Natural killer cell (primary cell): ENCODE measurements at regions not wholly inside any gene's neighbourhood (a gene's known extent, or its start where the extent isn't known, plus 50 kb on each side); places are given as distances from the start of the nearest gene placed in this dataset.

Experiments used
- ATAC-seq, 3 donors: fragments of 150-1000 bp in 2 of 3; fragments of 200-7000 bp in 1 of 3; cut with Tn5 transposase; 1 replicate in 1 of 3; 2 replicates in 2 of 3; pipeline ENCODE4 v1.10.0; 2021; ENCODE audit warnings: mild to moderate bottlenecking in 2 of 3, moderate library complexity in 2 of 3
- DNase-seq, 2 donors: peaks; one replicate each; pipeline versions ENCODE4 v3.0.0 to v3.0.0-alpha.2; 2013 to 2021; ENCODE audit warnings: mixed read lengths in 1 of 2
- H3K27ac ChIP-seq: one replicate; pipeline ENCODE4 v1.5.1; 2013; ENCODE audit warnings: mild to moderate bottlenecking, low read length
- H3K27me3 ChIP-seq: one replicate; pipeline ENCODE4 v1.6.1; 2013; ENCODE audit warnings: low read length; ENCODE audit not compliant: control insufficient read depth, insufficient read depth
- H3K36me3 ChIP-seq: one replicate; pipeline ENCODE4 v1.6.1; 2013; ENCODE audit warnings: low read length; ENCODE audit not compliant: control insufficient read depth, insufficient read depth
- H3K4me1 ChIP-seq: one replicate; pipeline ENCODE4 v1.6.1; 2013; ENCODE audit warnings: low read length; ENCODE audit not compliant: control insufficient read depth, insufficient read depth
- H3K4me3 ChIP-seq: one replicate; pipeline ENCODE4 v1.5.1; 2013; ENCODE audit warnings: low read length
- H3K9me3 ChIP-seq: one replicate; pipeline ENCODE4 v1.6.1; 2013; ENCODE audit warnings: low read length; ENCODE audit not compliant: control insufficient read depth, insufficient read depth
- H3K27ac Mint-ChIP-seq, 2 donors: one replicate each; pipeline ENCODE4 v1.8.0; 2022; ENCODE audit warnings: mild to moderate bottlenecking in 2 of 2, mixed read lengths in 2 of 2, moderate library complexity in 1 of 2
- H3K27me3 Mint-ChIP-seq, 2 donors: one replicate each; pipeline ENCODE4 v1.8.0; 2022; ENCODE audit warnings: low read depth in 2 of 2, mixed read lengths in 2 of 2
- H3K36me3 Mint-ChIP-seq: one replicate; pipeline ENCODE4 v1.8.0; 2022; ENCODE audit warnings: mixed read lengths
- H3K4me1 Mint-ChIP-seq, 2 donors: one replicate each; pipeline ENCODE4 v1.8.0; 2022; ENCODE audit warnings: mixed read lengths in 2 of 2
- H3K4me3 Mint-ChIP-seq: one replicate; pipeline ENCODE4 v1.8.0; 2022; ENCODE audit warnings: mild to moderate bottlenecking, moderate library complexity, mixed read lengths
- H3K9me3 Mint-ChIP-seq, 2 donors: one replicate each; pipeline ENCODE4 v1.8.0; 2022; ENCODE audit warnings: mixed read lengths in 2 of 2
- CTCF ChIP-seq: fragments of 200-600 bp; IDR thresholded peaks from one replicate; pipeline ENCODE4 v1.8.0; 2022; ENCODE audit warnings: antibody characterized with exemption
- WGBS: methylation state at CpG from one replicate; pipeline ENCODE4 v1.1.7; 2013; ENCODE audit warnings: missing lambda C conversion rate; ENCODE audit not compliant: insufficient coverage; 5-methylcytosine and 5-hydroxymethylcytosine counted together
- intact Hi-C: fragments of 100-400 bp; cut with micrococcal nuclease; formaldehyde crosslinking; loops from one replicate; pipeline ENCODE4 v1.14.2; 2022

- H3K4me3 Mint-ChIP-seq = no peak overlapping the region
Measured at GRCh38 chr4:180081072-180081471, 2162.1 kb upstream of the TENM3 start.

GRCh38 chr4:180084561-180084960 lies 2158.6 kb upstream of the TENM3 start:
- H3K9me3 Mint-ChIP-seq = peaks cover 2 to 6% of the 10 kb centered on the region in 2 donors
- H3K4me3 ChIP-seq = no peak overlapping the region
- H3K27ac ChIP-seq = no peak overlapping the region
- WGBS = 60% methylated on average over 3 of the region's 4 CpGs
- no peaks in the 10 kb centered on the region for H3K9me3 ChIP-seq
- H3K36me3 ChIP-seq = no peaks in the 10 kb centered on the region
- no peak overlapping the region for H3K4me3 Mint-ChIP-seq
- intact Hi-C loops = no loop called here
- no peak for TF ChIP-seq CTCF
- H3K36me3 Mint-ChIP-seq = no peaks in the 10 kb centered on the region
- no peaks in the 10 kb centered on the region for H3K4me1 Mint-ChIP-seq
- no peaks in the 10 kb centered on the region for H3K27me3 Mint-ChIP-seq
- H3K4me1 ChIP-seq = no peaks in the 10 kb centered on the region
- no peak overlapping the region for H3K27ac Mint-ChIP-seq
- DNase-seq (no peak), ATAC-seq (no peak)
- H3K27me3 ChIP-seq = no peaks in the 10 kb centered on the region

More at GRCh38 chr4:180081072-180081471, 2162.1 kb upstream of the TENM3 start:
- DNase-seq (no peak), ATAC-seq (no peak)
- H3K4me1 Mint-ChIP-seq = no peaks in the 10 kb centered on the region
- no peak for TF ChIP-seq CTCF
- H3K27ac Mint-ChIP-seq = no peak overlapping the region
- Histone ChIP-seq H3K27me3 (no peaks in the 10 kb centered on the region), H3K4me1 (no peaks in the 10 kb centered on the region), H3K4me3 (no peak overlapping the region), H3K9me3 (no peaks in the 10 kb centered on the region), H3K27ac (no peak overlapping the region), H3K36me3 (no peaks in the 10 kb centered on the region)
- H3K9me3 Mint-ChIP-seq = peaks cover 4 to 6% of the 10 kb centered on the region in 2 donors
- intact Hi-C loops = no loop called here
- no peaks in the 10 kb centered on the region for H3K36me3 Mint-ChIP-seq
- H3K27me3 Mint-ChIP-seq = no peaks in the 10 kb centered on the region
- no CpG with 5 or more reads among the region's 2 CpGs for WGBS

- Histone ChIP-seq H3K36me3 (no peaks in the 10 kb centered on the region), H3K4me1 (no peaks in the 10 kb centered on the region), H3K27me3 (no peaks in the 10 kb centered on the region), H3K27ac (no peak overlapping the region), H3K4me3 (no peak overlapping the region), H3K9me3 (no peaks in the 10 kb centered on the region)
- Mint-ChIP-seq H3K27me3 (no peaks in the 10 kb centered on the region), H3K4me3 (no peak overlapping the region), H3K36me3 (no peaks in the 10 kb centered on the region), H3K4me1 (no peaks in the 10 kb centered on the region), H3K27ac (no peak overlapping the region), H3K9me3 (peaks cover 0 to 6% of the 10 kb centered on the region in 2 donors)
- 0% methylated on average over 1 of the region's 2 CpGs for WGBS
- intact Hi-C loops = no loop called here
- DNase-seq (no peak), ATAC-seq (no peak)
- no peak for TF ChIP-seq CTCF
Measured at GRCh38 chr4:180086480-180087190, 2156.6 kb upstream of the TENM3 start.

GRCh38 chr4:180098586-180098985 lies 2144.6 kb upstream of the TENM3 start:
- no peak for DNase-seq
- Histone ChIP-seq H3K4me3 (no peak overlapping the region), H3K9me3 (peaks cover 4% of the 10 kb centered on the region), H3K27ac (no peak overlapping the region), H3K36me3 (no peaks in the 10 kb centered on the region), H3K4me1 (peaks cover 5% of the 10 kb centered on the region), H3K27me3 (no peaks in the 10 kb centered on the region)
- Mint-ChIP-seq H3K4me3 (no peak overlapping the region), H3K27ac (no peak overlapping the region), H3K27me3 (no peaks in the 10 kb centered on the region), H3K9me3 (peaks cover 6 to 14% of the 10 kb centered on the region in 2 donors), H3K36me3 (peaks cover 11% of the 10 kb centered on the region), H3K4me1 (no peaks in the 10 kb centered on the region)
- TF ChIP-seq CTCF = no peak
- intact Hi-C loops = no loop called here
- no peak for ATAC-seq
